ENCODE measurements at regions not wholly inside any gene's neighbourhood (a gene's known extent, or its start where the extent isn't known, plus 50 kb on each side); places are given as distances from the start of the nearest gene placed in this dataset.

- Histone ChIP-seq H3K27me3 (ENCODE audit: control insufficient read depth, extremely low read depth, insufficient read depth, low read length) (no peaks in the 10 kb centered on the region), H3K4me1 (ENCODE audit: control insufficient read depth, extremely low read depth, insufficient read depth, low read length) (no peaks in the 10 kb centered on the region), H3K4me3 (ENCODE audit: control insufficient read depth in 2 of 3, extremely low read depth in 1 of 3, insufficient read depth in 2 of 3, low read depth in 1 of 3, low read length in 3 of 3) (no peak overlapping the region), H3K9me3 (ENCODE audit: control insufficient read depth, low read depth, low read length) (peaks cover 2% of the 10 kb centered on the region), H3K36me3 (ENCODE audit: control insufficient read depth in 2 of 2, extremely low read depth in 1 of 2, insufficient read depth in 2 of 2, low read length in 2 of 2) (no peaks in the 10 kb centered on the region), H4K20me1 (ENCODE audit: control insufficient read depth, extremely low read depth, insufficient read depth, low read length) (no peaks in the 10 kb centered on the region), H2AFZ (ENCODE audit: control insufficient read depth, low read length) (no peak overlapping the region), H3K9ac (ENCODE audit: control insufficient read depth, extremely low read depth, insufficient read depth, low read length) (no peak overlapping the region), H3K9me1 (ENCODE audit: control insufficient read depth, extremely low read depth, insufficient read depth, low read length) (no peaks in the 10 kb centered on the region), H3K27ac (ENCODE audit: control insufficient read depth, insufficient read depth, low read length) (no peak overlapping the region), H3K4me2 (ENCODE audit: control insufficient read depth, extremely low read depth, insufficient read depth, low read depth, low read length) (no peak overlapping the region), H3K79me2 (ENCODE audit: control insufficient read depth, insufficient read depth, low read length) (no peaks in the 10 kb centered on the region)
- DNase-seq (ENCODE audit: low read depth, low spot score) (no peak), FAIRE-seq (no peak)
- TF ChIP-seq CTCF (optimal IDR thresholded peaks at IDR 0.05 in 1 of 3, IDR thresholded peaks at IDR 0.05 in 1 of 3, conservative IDR thresholded peaks at IDR 0.05 in 1 of 3; ENCODE audit: extremely low read depth in 1 of 3, insufficient read depth in 2 of 3, low read length in 3 of 3) = no peak
- dilution Hi-C loops (cut with MboI; ENCODE audit: extremely low pct_ligation_motif_present, low sequenced_read_pairs) = no loop called here
These were observed 198.9 kb upstream of the MDGA2 start for GRCh38 chr14:47874350-47874749.

GRCh38 chr14:47872588-47872987, 197.2 kb upstream of the MDGA2 start:
- dilution Hi-C loops (cut with MboI; ENCODE audit: extremely low pct_ligation_motif_present, low sequenced_read_pairs) = no loop called here
- Histone ChIP-seq H3K9me1 (ENCODE audit: control insufficient read depth, extremely low read depth, insufficient read depth, low read length) (no peaks in the 10 kb centered on the region), H3K4me1 (ENCODE audit: control insufficient read depth, extremely low read depth, insufficient read depth, low read length) (no peaks in the 10 kb centered on the region), H4K20me1 (ENCODE audit: control insufficient read depth, extremely low read depth, insufficient read depth, low read length) (no peaks in the 10 kb centered on the region), H3K27ac (ENCODE audit: control insufficient read depth, insufficient read depth, low read length) (no peak overlapping the region), H3K36me3 (ENCODE audit: control insufficient read depth in 2 of 2, extremely low read depth in 1 of 2, insufficient read depth in 2 of 2, low read length in 2 of 2) (no peaks in the 10 kb centered on the region), H3K9ac (ENCODE audit: control insufficient read depth, extremely low read depth, insufficient read depth, low read length) (no peak overlapping the region), H3K9me3 (ENCODE audit: control insufficient read depth, low read depth, low read length) (peaks cover 2% of the 10 kb centered on the region), H3K4me3 (ENCODE audit: control insufficient read depth in 2 of 3, extremely low read depth in 1 of 3, insufficient read depth in 2 of 3, low read depth in 1 of 3, low read length in 3 of 3) (no peak overlapping the region), H3K27me3 (ENCODE audit: control insufficient read depth, extremely low read depth, insufficient read depth, low read length) (no peaks in the 10 kb centered on the region), H2AFZ (ENCODE audit: control insufficient read depth, low read length) (no peak overlapping the region), H3K79me2 (ENCODE audit: control insufficient read depth, insufficient read depth, low read length) (no peaks in the 10 kb centered on the region), H3K4me2 (ENCODE audit: control insufficient read depth, extremely low read depth, insufficient read depth, low read depth, low read length) (no peak overlapping the region)
- DNase-seq (ENCODE audit: low read depth, low spot score) = no peak
- FAIRE-seq = no peak
- TF ChIP-seq CTCF (optimal IDR thresholded peaks at IDR 0.05 in 1 of 3, IDR thresholded peaks at IDR 0.05 in 1 of 3, conservative IDR thresholded peaks at IDR 0.05 in 1 of 3; ENCODE audit: extremely low read depth in 1 of 3, insufficient read depth in 2 of 3, low read length in 3 of 3) = no peak
- TF ChIP-seq EZH2 (IDR thresholded peaks at IDR 0.05; ENCODE audit: low read length) = no peak
